ENCODE measurements at regions not wholly inside any gene's neighbourhood (a gene's known extent, or its start where the extent isn't known, plus 50 kb on each side); places are given as distances from the start of the nearest gene placed in this dataset.

GRCh38 chr12:11568155-11568761 is 81.2 kb upstream of the ETV6 start:
- intact Hi-C loops (cut with DNase I; ENCODE audit: low total_unique reads) = no loop called here
- DNase-seq (ENCODE audit: low spot score in 2 of 2) = no peak
- 85 to 89% methylated on average over 3 of the region's 3 CpGs for WGBS, 2 donors
- TF ChIP-seq POLR2A (IDR thresholded peaks at IDR 0.05) (no peak), CTCF (IDR thresholded peaks at IDR 0.05) (no peak)
- no peak overlapping the region for H3K4me3 ChIP-seq (ENCODE audit: low read depth, poor library complexity, severe bottlenecking)

GRCh38 chr12:11568762-11569478 is 80.6 kb upstream of the ETV6 start:
- intact Hi-C loops (cut with DNase I; ENCODE audit: low total_unique reads) = no loop called here
- WGBS, 2 donors = 83 to 84% methylated on average over 8 of the region's 8 CpGs
- no peak overlapping the region for H3K4me3 ChIP-seq (ENCODE audit: low read depth, poor library complexity, severe bottlenecking)
- no peak for TF ChIP-seq CTCF (IDR thresholded peaks at IDR 0.05)
- no peak for TF ChIP-seq POLR2A (IDR thresholded peaks at IDR 0.05)
- no peak for DNase-seq (ENCODE audit: low spot score in 2 of 2)

- intact Hi-C loops (cut with DNase I; ENCODE audit: low total_unique reads) = no loop called here
- TF ChIP-seq CTCF (IDR thresholded peaks at IDR 0.05) (no peak), POLR2A (IDR thresholded peaks at IDR 0.05) (no peak)
- no peak for DNase-seq (ENCODE audit: low spot score in 2 of 2)
- no peak overlapping the region for H3K4me3 ChIP-seq (ENCODE audit: low read depth, poor library complexity, severe bottlenecking)
Observed at GRCh38 chr12:11569716-11570115, 79.8 kb upstream of the ETV6 start.

GRCh38 chr12:11573880-11574279 is 75.6 kb upstream of the ETV6 start:
- no peak for TF ChIP-seq POLR2A (IDR thresholded peaks at IDR 0.05)
- TF ChIP-seq CTCF (IDR thresholded peaks at IDR 0.05) = no peak
- intact Hi-C loops (cut with DNase I; ENCODE audit: low total_unique reads) = no loop called here

GRCh38 chr12:11576104-11576503 is 73.4 kb upstream of the ETV6 start:
- no peak for TF ChIP-seq POLR2A (IDR thresholded peaks at IDR 0.05)
- no peak for TF ChIP-seq CTCF (IDR thresholded peaks at IDR 0.05)
- peak in 1 of 2 donors; percentile 34 for DNase-seq (ENCODE audit: low spot score in 2 of 2)
- WGBS, 2 donors = 93 to 100% methylated on average over 1 of the region's 1 CpG
- intact Hi-C loops (cut with DNase I; ENCODE audit: low total_unique reads) = no loop called here
- H3K4me3 ChIP-seq (ENCODE audit: low read depth, poor library complexity, severe bottlenecking) = no peak overlapping the region

More at GRCh38 chr12:11573880-11574279, 75.6 kb upstream of the ETV6 start:
- WGBS, 2 donors = 88 to 97% methylated on average over 2 of the region's 2 CpGs
- DNase-seq (ENCODE audit: low spot score in 2 of 2) = no peak
- H3K4me3 ChIP-seq (ENCODE audit: low read depth, poor library complexity, severe bottlenecking) = no peak overlapping the region

Measured in lower leg skin (tissue), 4 donors.